Right ventricle myocardium inferior (tissue), 1 donor: ENCODE measurements at regions not wholly inside any gene's neighbourhood (a gene's known extent, or its start where the extent isn't known, plus 50 kb on each side); places are given as distances from the start of the nearest gene placed in this dataset.
"Not testable (repeated sequence)": the region's sequence is repeated elsewhere in the genome, so short reads cannot be mapped to it uniquely, and the experiment has no call there.

ENCODE experiments used
- ATAC-seq: fragments of 200-7000 bp; cut with Tn5 transposase; one replicate; pipeline ENCODE4 v1.9.1; 2020; ENCODE audit warnings: mild to moderate bottlenecking, moderate library complexity
- DNase-seq: peaks from one replicate; pipeline ENCODE4 v3.0.0; 2021; ENCODE audit errors: missing footprints
- intact Hi-C: fragments of 100-400 bp; cut with DNase I; formaldehyde crosslinking; loops from one replicate; pipeline ENCODE4 v1.11.0; 2022
- donor health status: DM: no; HTN: yes; CAD: no; lungs with severe emphysema.

DNA sequence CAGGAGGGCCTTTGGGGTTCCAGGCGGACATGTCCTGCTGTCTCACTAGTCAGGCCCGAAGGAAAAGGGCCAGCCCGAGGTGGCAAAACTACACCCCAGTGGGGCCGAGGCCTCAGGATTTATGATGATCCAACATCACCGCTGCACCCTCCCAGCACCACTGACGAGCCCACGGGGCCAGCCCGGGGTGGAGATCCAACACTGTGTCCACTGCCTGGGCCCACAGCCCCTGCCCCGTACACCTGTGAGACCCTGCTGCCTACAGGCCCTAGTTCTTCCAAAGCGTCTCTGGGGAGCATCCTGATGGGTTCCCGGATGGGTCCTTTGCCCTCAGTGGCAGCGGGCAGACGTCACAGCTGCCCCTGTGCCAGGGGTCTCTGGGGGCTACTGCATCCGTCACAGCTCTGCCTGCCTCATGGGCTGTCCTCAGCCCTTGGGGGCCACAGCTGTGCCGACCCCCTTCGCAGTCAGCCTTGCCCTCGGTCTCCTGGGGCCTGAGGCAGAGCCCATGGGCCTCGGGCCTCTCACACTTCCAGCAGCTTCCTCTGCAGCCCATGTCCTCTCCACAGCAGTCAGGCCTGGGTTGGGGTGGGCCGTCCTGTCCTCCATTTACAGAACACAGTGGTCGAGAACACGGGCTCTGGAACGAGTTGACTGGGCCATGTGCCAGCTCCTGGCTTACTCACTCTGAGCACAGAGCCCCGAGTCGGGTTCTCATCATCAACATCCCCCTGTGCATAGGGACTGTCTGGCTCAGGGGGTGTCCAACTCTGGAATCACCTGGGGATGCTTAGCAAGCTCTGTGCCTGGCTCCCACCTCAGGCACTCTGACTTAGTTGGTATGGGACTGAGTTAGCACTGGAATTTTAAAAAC lies 64.9 kb downstream of the FOXL3 start:
- DNase-seq: peak; percentile 57
- intact Hi-C loops: no loop called here
- ATAC-seq: no peak

DNA sequence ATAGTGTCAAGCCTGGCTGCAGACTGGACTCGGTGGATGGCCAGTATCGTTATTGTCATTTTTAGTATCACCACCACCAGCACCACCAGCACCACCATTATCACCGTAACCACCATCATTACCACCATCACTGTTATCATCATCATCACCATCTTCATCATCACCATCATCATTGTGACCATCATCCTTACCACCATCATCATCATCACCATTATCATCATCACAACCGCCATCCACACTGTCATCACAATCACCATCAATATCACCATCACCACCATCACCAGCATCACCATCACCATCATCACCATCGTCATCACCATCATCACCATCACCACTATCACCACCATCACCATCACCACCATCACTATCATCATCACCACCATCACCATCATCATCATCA lies 65.6 kb downstream of the FOXL3 start:
- ATAC-seq: no peak
- peak; percentile 7 for DNase-seq
- intact Hi-C loops: no loop called here

- ATAC-seq: no peak
- intact Hi-C loops: no loop called here
- no peak for DNase-seq
Observed at GRCh38 chr7:356087-356486, 66.1 kb downstream of the FOXL3 start.

DNA sequence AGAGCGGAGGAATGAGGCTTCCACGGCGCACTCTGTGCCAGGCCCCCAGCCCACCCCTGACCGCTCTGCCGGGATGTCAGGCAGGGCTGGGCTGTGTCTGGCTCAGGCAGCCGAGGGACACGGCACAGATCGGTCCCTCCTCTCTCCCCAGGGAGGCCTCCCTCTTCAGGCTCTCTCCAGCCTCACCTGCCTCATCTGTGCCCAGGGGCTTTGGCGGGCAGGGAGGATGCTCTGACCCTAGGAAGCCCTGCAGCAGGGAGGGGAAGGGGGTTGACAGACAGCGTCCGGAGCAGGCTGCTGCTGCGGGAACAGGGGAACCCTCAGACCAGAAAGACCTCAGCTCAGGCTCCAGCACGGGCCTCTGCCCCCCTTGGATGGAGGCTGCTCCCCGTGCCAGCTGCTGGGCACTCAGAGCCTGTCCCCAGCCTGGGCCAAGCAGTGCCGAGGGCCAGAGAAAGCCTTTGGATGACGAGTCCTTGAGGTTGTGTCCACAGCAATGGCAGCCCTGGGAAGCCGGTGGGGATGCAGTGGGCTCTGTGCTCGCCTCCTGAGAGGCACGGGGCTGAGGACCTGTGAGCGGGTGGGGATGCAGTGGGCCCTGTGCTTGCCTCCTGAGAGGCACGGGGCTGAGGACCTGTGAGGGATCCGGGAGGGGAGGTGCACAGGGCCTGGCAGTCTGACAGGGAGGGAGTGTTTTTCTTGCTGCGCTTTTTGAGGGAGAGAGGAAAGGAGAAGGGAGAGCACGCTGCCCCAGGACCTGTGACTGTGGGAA lies 66.9 kb downstream of the FOXL3 start:
- ATAC-seq: peak; percentile 49
- DNase-seq: peak; percentile 62

GRCh38 chr7:357531-358209 lies 67.7 kb downstream of the FOXL3 start:
- intact Hi-C loops: no loop called here
- ATAC-seq (no peak), DNase-seq (peak; percentile 48)

More for the DNA sequence above, 66.9 kb downstream of the FOXL3 start:
- intact Hi-C loops: no loop called here

DNA sequence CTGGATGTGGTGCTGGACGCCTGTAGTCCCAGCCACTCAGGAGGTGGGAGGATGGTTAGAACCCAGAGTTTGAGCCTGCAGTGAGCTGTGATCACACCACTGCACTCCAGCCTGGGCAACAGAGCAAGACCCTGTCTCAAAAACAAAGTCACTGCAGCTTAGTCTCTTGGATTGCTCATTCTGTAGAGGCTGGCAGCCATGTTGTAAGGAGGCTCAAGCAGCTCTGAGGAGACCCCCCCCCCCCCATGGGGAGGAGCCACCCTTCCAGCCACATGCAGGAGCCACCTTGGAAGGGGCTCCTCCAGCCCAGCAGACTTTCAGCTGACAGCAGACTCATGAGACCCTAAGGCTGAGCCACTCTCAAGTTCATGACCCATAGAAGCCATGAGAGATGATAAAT lies 68.4 kb downstream of the FOXL3 start:
- peak; percentile 4 for DNase-seq
- ATAC-seq: no peak
- intact Hi-C loops: no loop called here

GRCh38 chr7:359226-359765 lies 69.3 kb downstream of the FOXL3 start:
- ATAC-seq (no peak), DNase-seq (peak; percentile 43)
- intact Hi-C loops: no loop called here

- peak; percentile 52 for DNase-seq
- intact Hi-C loops: no loop called here
- no peak for ATAC-seq
Observed at GRCh38 chr7:359766-360361, 69.9 kb downstream of the FOXL3 start.

GRCh38 chr7:360454-361100 lies 70.6 kb downstream of the FOXL3 start:
- ATAC-seq (no peak), DNase-seq (peak; percentile 37)
- intact Hi-C loops: no loop called here

DNA sequence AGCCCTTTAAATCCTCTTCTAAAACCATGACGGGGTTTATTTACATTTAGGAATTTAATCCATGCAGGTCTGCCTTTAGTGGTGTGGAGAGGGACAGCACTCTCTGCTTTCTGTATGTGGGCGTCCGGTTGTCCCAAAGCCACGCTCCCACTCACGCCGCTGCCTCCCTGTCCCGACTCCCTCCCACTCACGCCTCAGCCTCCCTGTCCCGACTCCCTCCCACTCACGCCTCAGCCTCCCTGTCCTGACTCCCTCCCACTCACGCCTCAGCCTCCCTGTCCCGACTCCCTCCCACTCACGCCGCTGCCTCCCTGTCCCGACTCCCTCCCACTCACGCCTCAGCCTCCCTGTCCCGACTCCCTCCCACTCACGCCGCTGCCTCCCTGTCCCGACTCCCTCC lies 71.2 kb downstream of the FOXL3 start:
- ATAC-seq, intact Hi-C loops, DNase-seq: not testable (repeated sequence)

DNA sequence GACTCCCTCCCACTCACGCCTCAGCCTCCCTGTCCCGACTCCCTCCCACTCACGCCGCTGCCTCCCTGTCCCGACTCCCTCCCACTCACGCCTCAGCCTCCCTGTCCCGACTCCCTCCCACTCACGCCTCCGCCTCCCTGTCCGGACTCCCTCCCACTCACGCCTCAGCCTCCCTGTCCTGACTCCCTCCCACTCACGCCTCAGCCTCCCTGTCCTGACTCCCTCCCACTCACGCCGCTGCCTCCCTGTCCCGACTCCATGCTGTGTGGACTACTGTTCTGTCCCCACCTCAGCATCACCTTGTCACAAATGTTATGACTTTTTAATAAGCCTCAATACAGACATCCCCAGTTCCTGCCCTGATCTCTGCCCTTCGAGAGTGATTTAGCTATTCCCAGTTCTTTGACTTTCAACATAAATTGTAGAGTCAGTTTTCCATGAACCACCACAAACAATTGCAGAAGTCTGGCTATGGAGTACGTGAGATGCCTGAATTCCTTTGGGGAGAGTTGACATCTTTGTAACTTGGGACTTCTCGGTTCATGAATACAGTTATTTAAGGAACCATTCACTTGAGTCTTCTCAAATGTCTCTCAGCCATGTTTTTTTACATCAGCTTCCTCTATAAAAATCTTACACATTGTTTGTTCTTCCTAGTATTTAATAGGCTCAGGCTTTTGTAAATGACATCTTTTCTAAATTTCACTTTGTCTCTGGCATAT lies 71.9 kb downstream of the FOXL3 start:
- intact Hi-C loops: no loop called here
- ATAC-seq: no peak
- DNase-seq: no peak

DNA sequence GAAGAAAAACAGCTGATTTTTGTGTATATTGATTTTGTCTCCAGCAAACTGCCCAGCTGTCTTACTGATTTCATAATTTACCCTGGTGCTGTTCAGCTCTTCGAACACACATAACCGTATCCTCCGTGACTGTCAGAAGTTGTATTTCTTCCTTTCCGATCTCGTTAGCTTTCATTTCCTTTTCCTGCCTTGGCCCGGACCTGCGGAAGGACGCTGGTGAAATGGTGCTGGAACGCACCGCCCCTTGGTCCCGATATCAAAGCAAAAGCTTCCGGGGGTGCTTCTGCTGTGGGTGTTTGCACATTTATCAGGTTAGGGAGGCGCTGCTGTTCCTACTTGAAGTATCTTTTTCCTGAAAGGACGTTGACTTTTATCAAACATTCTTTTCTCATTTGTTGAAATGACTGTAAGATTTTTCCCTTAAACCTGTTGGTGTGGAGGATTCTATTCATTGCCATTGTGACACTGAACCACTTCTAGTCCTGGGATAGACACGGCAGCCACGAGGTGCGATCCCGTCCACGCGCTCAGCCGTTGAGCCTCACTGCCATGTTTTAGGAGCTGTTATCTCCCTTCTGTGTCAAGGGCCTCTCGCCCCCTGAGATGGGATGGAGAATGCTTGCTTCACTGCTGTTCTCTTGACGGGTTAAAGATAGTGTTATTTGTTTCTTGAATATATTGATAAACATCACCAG lies 72.6 kb downstream of the FOXL3 start:
- ATAC-seq (no peak), DNase-seq (peak; percentile 43)
- intact Hi-C loops: no loop called here

DNA sequence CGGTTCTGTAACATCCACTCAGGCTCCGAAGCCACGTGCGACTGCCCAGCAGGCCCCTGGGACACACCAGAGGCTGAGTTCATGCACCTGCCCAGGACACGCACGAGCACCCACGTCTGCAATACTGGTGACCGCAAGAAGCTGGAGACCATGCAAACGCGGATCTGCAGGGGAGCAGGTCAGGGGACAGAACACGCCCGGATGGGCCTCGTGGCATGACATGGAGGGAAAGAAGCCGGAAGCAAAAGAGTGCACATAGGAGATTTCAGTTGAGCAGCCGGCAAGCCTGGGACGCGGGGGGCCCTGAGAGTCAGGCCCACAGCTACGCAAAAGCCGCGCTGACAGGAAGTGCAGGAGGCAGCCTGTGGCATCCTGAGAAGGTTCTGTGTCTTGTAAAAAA lies 73.7 kb downstream of the FOXL3 start:
- ATAC-seq (no peak), DNase-seq (peak; percentile 66)
- intact Hi-C loops: no loop called here

DNA sequence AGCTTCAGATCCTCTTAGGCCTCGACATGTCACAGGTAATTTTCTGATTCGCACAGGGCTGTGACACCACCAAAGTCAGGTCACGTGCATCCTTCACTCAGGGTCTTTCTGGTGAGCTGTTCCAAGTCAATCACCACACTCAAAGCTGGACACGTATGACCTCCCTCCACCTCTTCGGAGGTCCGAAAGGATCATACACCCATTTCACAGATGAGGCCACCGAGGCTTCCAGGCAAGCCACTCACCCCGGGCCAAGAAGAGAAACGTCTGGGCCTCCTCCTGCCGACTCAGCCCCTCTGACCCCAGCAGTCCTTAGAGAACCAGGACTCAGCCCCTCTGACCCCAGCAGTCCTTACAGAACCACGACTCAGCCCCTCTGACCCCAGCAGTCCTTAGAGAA lies 74.6 kb downstream of the FOXL3 start:
- ATAC-seq: no peak
- intact Hi-C loops: no loop called here
- DNase-seq: peak; percentile 33

DNA sequence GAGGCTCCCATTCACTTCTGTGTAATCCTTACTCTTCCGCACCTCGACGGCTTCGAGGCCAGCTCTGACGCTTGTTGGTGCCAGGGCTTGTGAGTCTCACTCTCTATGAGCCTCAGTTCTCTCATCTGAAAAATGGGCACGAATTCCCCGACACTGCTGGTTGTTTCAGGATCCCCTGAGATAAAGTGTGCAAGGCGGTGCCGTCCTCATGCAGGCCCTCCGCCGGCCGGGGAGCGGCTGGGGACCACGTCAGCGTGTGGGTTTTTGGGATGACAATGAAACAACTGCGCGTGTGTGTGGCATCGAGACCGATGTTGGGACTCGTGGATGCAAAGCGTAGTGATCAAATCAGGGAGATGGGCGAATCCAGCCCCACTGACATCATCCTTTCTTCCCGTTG lies 75.6 kb downstream of the FOXL3 start:
- intact Hi-C loops: no loop called here
- DNase-seq: peak; percentile 21
- no peak for ATAC-seq

DNA sequence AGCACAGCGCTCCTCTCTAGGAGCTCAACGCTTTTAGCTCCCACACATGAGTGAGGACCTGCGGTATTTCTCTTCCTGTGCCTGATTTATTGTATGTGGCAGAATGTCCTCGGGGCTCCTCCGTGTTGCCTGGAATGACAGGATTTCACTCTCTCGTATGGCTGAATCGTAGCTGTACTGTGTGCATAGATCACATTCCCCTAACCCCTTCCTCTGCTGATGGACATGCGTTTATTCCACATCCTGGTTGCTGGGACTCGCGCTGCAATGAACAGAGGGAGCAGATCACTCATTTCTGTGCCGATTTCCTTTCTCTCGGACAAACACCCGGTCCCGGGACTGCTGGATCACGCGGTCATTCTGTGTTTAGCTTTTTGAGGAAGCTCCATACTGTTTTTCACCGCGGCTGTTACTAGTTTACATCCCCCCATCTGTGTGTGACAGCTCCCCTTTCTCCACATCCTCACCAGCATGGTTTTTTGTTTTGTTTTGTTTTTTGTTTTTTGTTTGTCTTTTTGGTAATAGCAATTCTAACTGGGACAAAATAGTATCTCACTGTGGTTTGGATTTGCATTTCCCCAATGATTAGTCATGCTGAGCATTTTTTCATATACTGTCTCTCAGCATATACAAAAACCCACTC lies 76.3 kb downstream of the FOXL3 start:
- intact Hi-C loops: no loop called here
- ATAC-seq (no peak), DNase-seq (peak; percentile 13)
